Caco-2 (cell line): ENCODE measurements at regions not wholly inside any gene's neighbourhood (a gene's known extent, or its start where the extent isn't known, plus 50 kb on each side); places are given as distances from the start of the nearest gene placed in this dataset.

Experiments used
- BruUV-seq: library from RNA; stranded (reverse); fragments of 400-500 nt; replicated peaks from 2 replicates; lab custom pipeline; 2021; lab: Mats Ljungman, UMichigan
- CTCF ChIA-PET: fragments of 300-600 bp; sonication (Branson Sonifier 250); formaldehyde crosslinking; loops from one replicate; lab custom pipeline; 2022; ENCODE audit warnings: antibody characterized with exemption; lab: Charles Lee
- POLR2A ChIA-PET: fragments of 300-600 bp; sonication (Branson Sonifier 250); formaldehyde crosslinking; loops from one replicate; lab custom pipeline; 2022; ENCODE audit warnings: antibody characterized with exemption; lab: Charles Lee
- DNase-seq, 2 experiments: peaks; one replicate each; pipeline versions ENCODE4 v3.0.0 to v3.0.0-alpha.2; 2020 to 2022
- H3K27me3 ChIP-seq: replicated peaks from 2 replicates; pipeline ENCODE4 v1.6.0; 2011; ENCODE audit warnings: low read length; ENCODE audit not compliant: control insufficient read depth, insufficient read depth
- H3K36me3 ChIP-seq: 2 replicates; pipeline ENCODE4 v1.5.1; 2011; ENCODE audit warnings: low read length; ENCODE audit not compliant: control insufficient read depth, insufficient read depth
- H3K4me1 ChIP-seq: fragments of 250-450 bp; sonication (Bioruptor Pico); 2 replicates; pipeline ENCODE4 v1.5.1; 2020; ENCODE audit warnings: mild to moderate bottlenecking
- H3K4me3 ChIP-seq: 2 replicates; pipeline ENCODE4 v1.5.1; 2011; ENCODE audit warnings: low read depth, mild to moderate bottlenecking, control low read depth, low read length
- H3K9me3 ChIP-seq: fragments of 250-450 bp; sonication (Bioruptor Pico); 2 replicates; pipeline ENCODE4 v1.5.1; 2020; ENCODE audit warnings: mild to moderate bottlenecking, moderate library complexity
- H3K27ac Mint-ChIP-seq: one replicate; pipeline ENCODE4 v1.8.0; 2022; ENCODE audit warnings: mixed read lengths; ENCODE audit not compliant: unreplicated experiment
- H3K27me3 Mint-ChIP-seq: one replicate; pipeline ENCODE4 v1.8.0; 2022; ENCODE audit warnings: mixed read lengths; ENCODE audit not compliant: insufficient read depth, unreplicated experiment
- H3K36me3 Mint-ChIP-seq: one replicate; pipeline ENCODE4 v1.8.0; 2022; ENCODE audit warnings: mild to moderate bottlenecking, mixed read lengths; ENCODE audit not compliant: insufficient read depth, unreplicated experiment
- H3K4me1 Mint-ChIP-seq: one replicate; pipeline ENCODE4 v1.8.0; 2022; ENCODE audit warnings: low read depth, mixed read lengths; ENCODE audit not compliant: unreplicated experiment
- H3K4me3 Mint-ChIP-seq: one replicate; pipeline ENCODE4 v1.8.0; 2022; ENCODE audit warnings: mild to moderate bottlenecking, moderate library complexity, mixed read lengths; ENCODE audit not compliant: unreplicated experiment
- H3K9me3 Mint-ChIP-seq: one replicate; pipeline ENCODE4 v1.8.0; 2022; ENCODE audit warnings: mixed read lengths; ENCODE audit not compliant: unreplicated experiment
- intact Hi-C: fragments of 100-400 bp; cut with micrococcal nuclease; formaldehyde crosslinking; loops from one replicate; pipeline ENCODE4 v1.10.0; 2022; ENCODE audit not compliant: unreplicated experiment
- TF ChIP-seq, protein P1 (sequence below), 2 experiments: fragments of 200-600 bp in 1 of 2; IDR thresholded peaks; 1 replicate in 1 of 2; 2 replicates in 1 of 2; pipeline versions ENCODE4 v1.5.1 to v1.8.0; 2011 to 2022; ENCODE audit warnings: antibody characterized with exemption in 1 of 2, control low read depth in 1 of 2, inconsistent platforms in 1 of 2, low read depth in 1 of 2, low read length in 1 of 2, mild to moderate bottlenecking in 1 of 2, moderate library complexity in 1 of 2; ENCODE audit not compliant: insufficient read depth in 1 of 2, severe bottlenecking in 1 of 2, unreplicated experiment in 1 of 2

DNA sequence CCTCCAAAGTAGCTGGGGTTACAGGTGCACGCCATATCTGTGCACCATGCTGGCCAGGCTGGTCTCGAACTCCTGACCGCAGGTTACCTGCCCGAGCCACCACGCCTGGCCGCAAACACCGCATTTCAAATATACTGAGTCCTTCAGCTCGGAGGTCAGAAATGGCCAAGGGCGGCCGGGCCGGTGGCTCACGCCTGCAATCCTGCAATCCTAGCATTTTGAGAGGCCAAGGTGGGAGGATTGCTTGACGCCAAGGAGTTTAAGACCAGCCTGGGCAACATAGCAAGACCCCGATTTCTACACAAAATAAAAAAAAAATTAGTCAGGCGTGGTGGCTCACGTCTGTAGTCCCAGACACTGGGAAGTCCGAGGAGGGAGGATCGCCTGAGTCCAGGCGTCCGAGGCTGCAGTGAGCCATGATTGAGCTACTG is 71.9 kb upstream of the PPP2R3B start:
- Histone ChIP-seq H3K9me3 (peaks cover 5% of the 10 kb centered on the region; the same call in 1 of the 2 replicates), H3K27me3 (no peaks in the 10 kb centered on the region), H3K4me1 (no peaks in the 10 kb centered on the region), H3K4me3 (no peak overlapping the region), H3K36me3 (no peaks in the 10 kb centered on the region)
- H3K4me1 Mint-ChIP-seq = no peaks in the 10 kb centered on the region
- TF ChIP-seq, protein P1, sequence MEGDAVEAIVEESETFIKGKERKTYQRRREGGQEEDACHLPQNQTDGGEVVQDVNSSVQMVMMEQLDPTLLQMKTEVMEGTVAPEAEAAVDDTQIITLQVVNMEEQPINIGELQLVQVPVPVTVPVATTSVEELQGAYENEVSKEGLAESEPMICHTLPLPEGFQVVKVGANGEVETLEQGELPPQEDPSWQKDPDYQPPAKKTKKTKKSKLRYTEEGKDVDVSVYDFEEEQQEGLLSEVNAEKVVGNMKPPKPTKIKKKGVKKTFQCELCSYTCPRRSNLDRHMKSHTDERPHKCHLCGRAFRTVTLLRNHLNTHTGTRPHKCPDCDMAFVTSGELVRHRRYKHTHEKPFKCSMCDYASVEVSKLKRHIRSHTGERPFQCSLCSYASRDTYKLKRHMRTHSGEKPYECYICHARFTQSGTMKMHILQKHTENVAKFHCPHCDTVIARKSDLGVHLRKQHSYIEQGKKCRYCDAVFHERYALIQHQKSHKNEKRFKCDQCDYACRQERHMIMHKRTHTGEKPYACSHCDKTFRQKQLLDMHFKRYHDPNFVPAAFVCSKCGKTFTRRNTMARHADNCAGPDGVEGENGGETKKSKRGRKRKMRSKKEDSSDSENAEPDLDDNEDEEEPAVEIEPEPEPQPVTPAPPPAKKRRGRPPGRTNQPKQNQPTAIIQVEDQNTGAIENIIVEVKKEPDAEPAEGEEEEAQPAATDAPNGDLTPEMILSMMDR (IDR thresholded peaks at IDR 0.05; ENCODE audit: insufficient read depth in 1 of 2, low read depth in 1 of 2, low read length in 1 of 2, severe bottlenecking in 1 of 2, unreplicated experiment in 1 of 2) = no peak
- DNase-seq = no peak
- no peaks in the 10 kb centered on the region for H3K36me3 Mint-ChIP-seq
- no peak overlapping the region for H3K4me3 Mint-ChIP-seq
- POLR2A ChIA-PET = no interaction called here
- CTCF ChIA-PET = no interaction called here
- no TSS peak for BruUV-seq
- H3K27ac Mint-ChIP-seq = no peak overlapping the region
- intact Hi-C loops = no loop called here
- peaks cover 43% of the 10 kb centered on the region for H3K9me3 Mint-ChIP-seq
- no peaks in the 10 kb centered on the region for H3K27me3 Mint-ChIP-seq

DNA sequence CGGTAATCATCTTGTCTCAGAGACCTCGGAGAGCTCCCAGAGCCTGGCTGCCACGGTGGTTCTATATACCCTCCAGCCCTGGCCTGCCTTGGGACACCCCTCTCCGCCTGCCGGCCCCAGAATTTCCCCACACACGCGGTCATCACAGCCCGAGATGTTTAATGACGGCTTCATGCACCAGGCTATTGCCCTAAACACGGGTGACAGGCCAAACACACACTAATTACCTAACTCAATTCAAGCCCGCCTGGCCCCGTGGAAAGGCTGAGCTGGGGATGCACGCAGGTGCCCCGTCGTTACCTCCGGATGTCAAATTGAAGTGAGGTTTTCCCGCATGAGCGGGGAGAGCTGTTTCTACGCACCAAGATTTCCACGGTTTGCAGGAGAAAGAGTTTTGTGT is 72.9 kb upstream of the PPP2R3B start:
- no peaks in the 10 kb centered on the region for H3K36me3 ChIP-seq
- no peak for DNase-seq
- no peak overlapping the region for H3K27ac Mint-ChIP-seq
- no peaks in the 10 kb centered on the region for H3K4me1 Mint-ChIP-seq
- no peaks in the 10 kb centered on the region for H3K27me3 Mint-ChIP-seq
- no peak overlapping the region for H3K4me3 Mint-ChIP-seq
- no peaks in the 10 kb centered on the region for H3K4me1 ChIP-seq
- no peak overlapping the region for H3K4me3 ChIP-seq
- TF ChIP-seq, protein P1 (IDR thresholded peaks at IDR 0.05; ENCODE audit: insufficient read depth in 1 of 2, low read depth in 1 of 2, low read length in 1 of 2, severe bottlenecking in 1 of 2, unreplicated experiment in 1 of 2) = no peak
- H3K27me3 ChIP-seq = no peaks in the 10 kb centered on the region
- ChIA-PET CTCF (no interaction called here), POLR2A (no interaction called here)
- H3K36me3 Mint-ChIP-seq = no peaks in the 10 kb centered on the region
- intact Hi-C loops = no loop called here
- H3K9me3 Mint-ChIP-seq = peaks cover 43% of the 10 kb centered on the region
- H3K9me3 ChIP-seq = peaks cover 2% of the 10 kb centered on the region; the same call in 1 of the 2 replicates
- BruUV-seq = no TSS peak

DNA sequence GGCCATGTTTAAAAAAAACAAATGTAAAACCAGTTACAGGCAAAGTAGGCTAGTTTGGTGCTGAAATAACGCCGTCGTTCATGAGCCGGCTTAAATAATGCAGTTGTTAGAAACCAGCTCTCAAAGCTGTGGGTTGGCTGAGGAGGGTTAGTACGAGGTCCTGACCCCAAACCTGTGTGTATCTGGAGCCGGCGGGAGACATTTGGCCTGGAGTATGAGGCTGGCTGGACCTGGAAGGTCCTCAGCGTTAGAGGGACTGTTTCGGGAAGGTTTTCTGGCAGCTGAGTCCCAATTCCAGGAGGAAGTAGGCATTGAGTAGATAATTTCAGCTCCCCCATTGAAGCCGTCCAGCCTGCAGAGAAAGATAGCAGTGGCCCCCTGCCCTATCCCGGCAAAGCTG is 73.4 kb upstream of the PPP2R3B start:
- Mint-ChIP-seq H3K36me3 (no peaks in the 10 kb centered on the region), H3K27ac (no peak overlapping the region), H3K9me3 (peaks cover 43% of the 10 kb centered on the region), H3K4me3 (no peak overlapping the region), H3K4me1 (no peaks in the 10 kb centered on the region), H3K27me3 (no peaks in the 10 kb centered on the region)
- Histone ChIP-seq H3K9me3 (no peaks in the 10 kb centered on the region), H3K4me3 (no peak overlapping the region), H3K27me3 (no peaks in the 10 kb centered on the region), H3K36me3 (no peaks in the 10 kb centered on the region), H3K4me1 (no peaks in the 10 kb centered on the region)
- no peak for DNase-seq
- no TSS peak for BruUV-seq
- intact Hi-C loops = no loop called here
- TF ChIP-seq, protein P1 (IDR thresholded peaks at IDR 0.05; ENCODE audit: insufficient read depth in 1 of 2, low read depth in 1 of 2, low read length in 1 of 2, severe bottlenecking in 1 of 2, unreplicated experiment in 1 of 2) = no peak
- ChIA-PET POLR2A (no interaction called here), CTCF (no interaction called here)
